Sigmoid colon (tissue), 6 donors: ENCODE measurements at regions not wholly inside any gene's neighbourhood (a gene's known extent, or its start where the extent isn't known, plus 50 kb on each side); places are given as distances from the start of the nearest gene placed in this dataset.

Experiments used
- DNase-seq: peaks from one replicate; pipeline ENCODE4 v3.0.0-alpha.2; 2019
- H3K27ac ChIP-seq, 4 donors: fragments of 200-600 bp; sonication (generic); one replicate each; pipeline ENCODE4 v1.5.1; 2016 to 2019; ENCODE audit warnings: mild to moderate bottlenecking in 1 of 4
- H3K27me3 ChIP-seq, 3 donors: fragments of 200-600 bp; sonication (generic); one replicate each; pipeline ENCODE4 v1.5.1; 2019; ENCODE audit warnings: mild to moderate bottlenecking in 1 of 3
- H3K36me3 ChIP-seq, 4 donors: fragments of 200-600 bp; sonication (generic); one replicate each; pipeline ENCODE4 v1.5.1; 2016 to 2019
- H3K4me1 ChIP-seq, 4 donors: fragments of 200-600 bp; sonication (generic); one replicate each; pipeline ENCODE4 v1.5.1; 2017 to 2019
- H3K4me3 ChIP-seq, 4 donors: fragments of 200-600 bp; sonication (generic); one replicate each; pipeline ENCODE4 v1.5.1; 2017 to 2019; ENCODE audit warnings: mild to moderate bottlenecking in 2 of 4, moderate library complexity in 1 of 4
- H3K9me3 ChIP-seq, 4 donors: fragments of 200-600 bp in 3 of 4; sonication (generic) in 3 of 4; one replicate each; pipeline versions ENCODE4 v1.5.1 to v1.6.1; 2013 to 2019
- CTCF ChIP-seq, 4 experiments: fragments of 450-650 bp in 3 of 4; fragments of 200-600 bp in 1 of 4; IDR thresholded peaks; one replicate each; pipeline ENCODE4 v1.5.1; 2016 to 2019; ENCODE audit warnings: antibody characterized with exemption in 4 of 4, mild to moderate bottlenecking in 3 of 4, moderate library complexity in 2 of 4
- EP300 ChIP-seq, 4 donors: sonication (generic); formaldehyde crosslinking; IDR thresholded peaks; one replicate each; pipeline ENCODE4 v1.6.1; 2017; ENCODE audit warnings: antibody characterized with exemption in 4 of 4
- POLR2A ChIP-seq, 2 donors: fragments of 450-650 bp; IDR thresholded peaks; one replicate each; pipeline ENCODE4 v1.6.1; 2016; ENCODE audit warnings: antibody characterized with exemption in 2 of 2, mild to moderate bottlenecking in 2 of 2, moderate library complexity in 2 of 2
- POLR2AphosphoS5 ChIP-seq, 4 donors: sonication (generic); formaldehyde crosslinking; IDR thresholded peaks; one replicate each; pipeline ENCODE4 v1.6.1; 2017; ENCODE audit warnings: antibody characterized with exemption in 4 of 4
- WGBS, 2 donors: extraction: QIAGEN DNeasy Blood & Tissue Kit; methylation state at CpG; one replicate each; pipeline ENCODE4 v1.1.7; 2013; 5-methylcytosine and 5-hydroxymethylcytosine counted together
- intact Hi-C: fragments of 100-400 bp; cut with DNase I; formaldehyde crosslinking; loops from one replicate; pipeline ENCODE4 v1.15.1; 2023
- donor health status: healthy with polysubstance abuse.
- donor health status: healthy.

GRCh38 chr18:67421651-67422050, 94.9 kb downstream of the DSEL start:
- TF ChIP-seq POLR2AphosphoS5 (IDR thresholded peaks at IDR 0.05) (no peak), POLR2A (IDR thresholded peaks at IDR 0.05) (no peak), CTCF (IDR thresholded peaks at IDR 0.05) (no peak), EP300 (IDR thresholded peaks at IDR 0.05) (no peak)
- no peaks in the 10 kb centered on the region for H3K27me3 ChIP-seq

GRCh38 chr18:67417864-67418523, 98.5 kb downstream of the DSEL start:
- DNase-seq: no peak
- Histone ChIP-seq H3K9me3 (no peaks in the 10 kb centered on the region), H3K4me3 (peak overlapping the region; percentile 5 to 27 (median 24)), H3K4me1 (no peaks in the 10 kb centered on the region), H3K27ac (peak overlapping the region in 3 of 4 donors; percentile 22 to 64 (median 54)), H3K27me3 (no peaks in the 10 kb centered on the region), H3K36me3 (no peaks in the 10 kb centered on the region)
- TF ChIP-seq CTCF (IDR thresholded peaks at IDR 0.05): no peak
- no peak for TF ChIP-seq EP300 (IDR thresholded peaks at IDR 0.05)
- no peak for TF ChIP-seq POLR2A (IDR thresholded peaks at IDR 0.05)
- TF ChIP-seq POLR2AphosphoS5 (IDR thresholded peaks at IDR 0.05): no peak
- WGBS, 2 donors: 57 to 64% methylated on average over 6 of the region's 6 CpGs
- intact Hi-C loops: no loop called here

More at GRCh38 chr18:67421651-67422050, 94.9 kb downstream of the DSEL start:
- Histone ChIP-seq H3K4me1 (no peaks in the 10 kb centered on the region), H3K27ac (no peak overlapping the region), H3K4me3 (no peak overlapping the region), H3K9me3 (no peaks in the 10 kb centered on the region), H3K36me3 (no peaks in the 10 kb centered on the region)
- no peak for DNase-seq
- WGBS, 2 donors: 75 to 80% methylated on average over 1 of the region's 1 CpG
- intact Hi-C loops: no loop called here

- no peak overlapping the region for H3K4me3 ChIP-seq
- WGBS, 2 donors: 11% methylated on average over 2 of the region's 2 CpGs
These were observed 105.4 kb downstream of the DSEL start for GRCh38 chr18:67411116-67411515.

GRCh38 chr18:67410075-67411070, 106.1 kb downstream of the DSEL start:
- H3K27ac ChIP-seq: no peak overlapping the region
- WGBS, 2 donors: 73 to 76% methylated on average over 4 of the region's 4 CpGs
- no peaks in the 10 kb centered on the region for H3K27me3 ChIP-seq
- H3K4me1 ChIP-seq: peaks cover 0 to 13% (median 8%) of the 10 kb centered on the region in 4 donors
- H3K36me3 ChIP-seq: no peaks in the 10 kb centered on the region
- TF ChIP-seq EP300 (IDR thresholded peaks at IDR 0.05) (no peak), CTCF (IDR thresholded peaks at IDR 0.05) (no peak), POLR2A (IDR thresholded peaks at IDR 0.05) (no peak), POLR2AphosphoS5 (IDR thresholded peaks at IDR 0.05) (no peak)
- intact Hi-C loops: no loop called here
- H3K4me3 ChIP-seq: no peak overlapping the region
- no peak for DNase-seq
- no peaks in the 10 kb centered on the region for H3K9me3 ChIP-seq

More at GRCh38 chr18:67411116-67411515, 105.4 kb downstream of the DSEL start:
- Histone ChIP-seq H3K27ac (no peak overlapping the region), H3K4me1 (peaks cover 0 to 13% (median 8%) of the 10 kb centered on the region in 4 donors), H3K9me3 (no peaks in the 10 kb centered on the region), H3K27me3 (no peaks in the 10 kb centered on the region), H3K36me3 (no peaks in the 10 kb centered on the region)
- DNase-seq: no peak
- TF ChIP-seq POLR2AphosphoS5 (IDR thresholded peaks at IDR 0.05): no peak
- TF ChIP-seq EP300 (IDR thresholded peaks at IDR 0.05): no peak
- no peak for TF ChIP-seq POLR2A (IDR thresholded peaks at IDR 0.05)
- no peak for TF ChIP-seq CTCF (IDR thresholded peaks at IDR 0.05)
- intact Hi-C loops: no loop called here
